HUES64 (cell line): ENCODE measurements at regions not wholly inside any gene's neighbourhood (a gene's known extent, or its start where the extent isn't known, plus 50 kb on each side); places are given as distances from the start of the nearest gene placed in this dataset.
"Not testable (repeated sequence)": the region's sequence is repeated elsewhere in the genome, so short reads cannot be mapped to it uniquely, and the experiment has no call there.

Source experiments
- H3K27ac ChIP-seq: 2 replicates; pipeline ENCODE4 v1.7.0; 2013; ENCODE audit warnings: low read depth, low read length, inconsistent platforms
- H3K27me3 ChIP-seq: 2 replicates; pipeline ENCODE4 v1.6.1; 2013; ENCODE audit warnings: mild to moderate bottlenecking, low read length; ENCODE audit not compliant: insufficient read depth
- H3K36me3 ChIP-seq: 2 replicates; pipeline ENCODE4 v1.6.1; 2013; ENCODE audit warnings: mild to moderate bottlenecking, low read length; ENCODE audit not compliant: insufficient read depth
- H3K4me1 ChIP-seq: 2 replicates; pipeline ENCODE4 v1.6.1; 2013; ENCODE audit warnings: mild to moderate bottlenecking, low read length, moderate library complexity; ENCODE audit not compliant: insufficient read depth
- H3K4me3 ChIP-seq: 2 replicates; pipeline ENCODE4 v1.5.1; 2013; ENCODE audit warnings: mild to moderate bottlenecking, low read length, moderate library complexity
- H3K9ac ChIP-seq: 2 replicates; pipeline ENCODE4 v1.6.1; 2013; ENCODE audit warnings: mild to moderate bottlenecking, low read depth, low read length
- H3K9me3 ChIP-seq: 2 replicates; pipeline ENCODE4 v1.6.1; 2013; ENCODE audit warnings: low read depth, low read length; ENCODE audit not compliant: insufficient read depth
- WGBS: fragments of 150-250, 120-280 bp; methylation state at CpG from one replicate; pipeline ENCODE4 v1.1.7; 2013; ENCODE audit warnings: missing lambda C conversion rate; 5-methylcytosine and 5-hydroxymethylcytosine counted together

DNA sequence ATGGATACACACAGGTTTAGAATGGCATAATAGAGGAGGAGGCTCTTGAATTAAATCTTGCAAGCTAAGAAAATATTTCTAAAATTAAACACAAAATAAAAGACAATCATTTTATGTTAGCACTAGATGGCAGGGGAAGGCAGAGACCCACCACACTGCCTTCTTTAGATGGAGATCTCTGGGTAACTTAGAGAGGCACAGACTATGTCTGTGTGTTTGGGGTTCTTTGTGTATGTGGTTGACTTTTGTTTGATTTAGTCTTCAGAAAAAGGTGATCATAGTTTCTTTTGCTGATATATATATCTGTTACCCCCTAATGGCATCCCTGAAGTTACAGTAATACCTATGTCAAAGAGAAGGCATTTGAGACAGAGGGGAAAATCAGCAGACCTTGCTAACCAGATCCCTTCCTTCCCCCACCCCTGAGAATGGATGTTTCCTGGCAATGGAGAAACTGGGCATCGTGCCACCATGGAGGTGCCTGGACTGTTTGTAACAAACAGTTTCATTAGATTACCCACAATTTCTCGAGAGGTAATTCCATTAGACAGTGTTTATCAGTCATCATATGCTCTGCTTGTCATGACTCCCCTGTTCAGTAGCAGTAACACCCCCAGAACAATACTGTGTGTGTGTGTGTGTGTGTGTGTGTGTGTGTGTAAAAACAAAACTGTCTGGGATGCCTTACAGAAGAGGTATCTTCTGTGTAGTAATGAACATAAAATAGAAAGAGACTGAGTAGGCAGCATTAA, 228.3 kb upstream of the DEPDC1 start:
- Histone ChIP-seq H3K4me3 (no peak overlapping the region), H3K9me3 (no peaks in the 10 kb centered on the region), H3K27ac (no peak overlapping the region), H3K36me3 (no peaks in the 10 kb centered on the region), H3K9ac (no peak overlapping the region), H3K27me3 (no peaks in the 10 kb centered on the region), H3K4me1 (no peaks in the 10 kb centered on the region)
- WGBS: 93% methylated on average over 2 of the region's 2 CpGs

DNA sequence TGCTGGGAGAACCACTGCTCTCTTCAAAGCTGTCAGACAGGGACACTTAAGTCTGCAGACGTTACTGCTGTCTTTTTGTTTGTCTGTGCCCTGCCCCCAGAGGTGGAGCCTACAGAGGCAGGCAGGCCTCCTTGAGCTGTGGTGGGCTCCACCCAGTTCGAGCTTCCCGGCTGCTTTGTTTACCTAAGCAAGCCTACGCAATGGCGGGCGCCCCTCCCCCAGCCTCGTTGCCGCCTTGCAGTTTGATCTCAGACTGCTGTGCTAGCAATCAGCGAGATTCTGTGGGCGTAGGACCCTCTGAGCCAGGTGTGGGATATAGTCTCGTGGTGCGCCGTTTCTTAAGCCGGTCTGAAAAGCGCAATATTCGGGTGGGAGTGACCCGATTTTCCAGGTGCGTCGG, 242.6 kb upstream of the DEPDC1 start:
- H3K9me3 ChIP-seq, H3K27ac ChIP-seq, H3K36me3 ChIP-seq, H3K27me3 ChIP-seq, H3K4me1 ChIP-seq, H3K4me3 ChIP-seq, H3K9ac ChIP-seq: not testable (repeated sequence)
- WGBS: 32% methylated on average over 7 of the region's 19 CpGs

DNA sequence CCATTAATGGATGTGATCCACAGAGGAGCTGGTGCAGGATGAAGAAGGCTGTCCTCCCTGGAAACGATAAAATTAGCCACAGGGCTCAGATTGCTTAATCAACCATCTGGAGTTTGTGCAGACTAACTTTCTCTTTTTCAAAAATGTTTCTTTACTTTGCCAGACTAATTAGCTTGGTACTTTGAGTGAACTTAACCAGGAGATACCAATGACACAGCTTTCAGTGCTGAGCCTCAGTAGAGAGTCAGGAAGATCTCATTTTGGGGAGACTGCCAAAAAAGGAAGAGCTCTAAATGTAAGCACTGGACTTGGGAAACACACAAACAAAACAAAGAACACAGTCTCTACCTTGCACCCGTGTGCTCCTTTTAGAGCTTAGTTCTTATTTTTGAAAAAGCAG, 248.1 kb upstream of the DEPDC1 start:
- no peaks in the 10 kb centered on the region for H3K27me3 ChIP-seq
- H3K36me3 ChIP-seq: no peaks in the 10 kb centered on the region
- WGBS: 88% methylated on average over 2 of the region's 2 CpGs
- H3K4me3 ChIP-seq: no peak overlapping the region
- peaks cover 9% of the 10 kb centered on the region for H3K9me3 ChIP-seq
- H3K4me1 ChIP-seq: no peaks in the 10 kb centered on the region
- H3K9ac ChIP-seq: no peak overlapping the region
- no peak overlapping the region for H3K27ac ChIP-seq

DNA sequence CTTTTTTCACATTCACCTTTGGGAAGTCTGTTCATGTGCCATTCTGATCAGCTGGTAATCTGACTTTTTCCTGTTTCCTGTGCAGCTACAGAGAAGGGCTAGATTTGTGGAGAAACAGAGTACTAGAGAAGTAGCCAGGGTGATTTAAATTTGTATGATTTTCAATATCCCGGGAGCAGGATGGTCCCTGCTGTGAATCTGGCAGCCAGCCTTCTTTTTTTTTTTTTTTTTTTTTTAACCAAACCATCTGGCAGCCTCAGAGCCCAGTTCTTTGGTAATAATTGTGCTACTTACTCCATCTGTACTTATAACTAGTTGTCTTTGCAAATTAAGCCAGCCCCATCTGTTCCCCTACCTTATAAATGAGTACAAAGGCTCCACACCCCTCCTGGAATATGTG, 248.6 kb upstream of the DEPDC1 start:
- WGBS: 71% methylated on average over 1 of the region's 1 CpG
- no peaks in the 10 kb centered on the region for H3K36me3 ChIP-seq
- no peak overlapping the region for H3K9ac ChIP-seq
- H3K9me3 ChIP-seq: peaks cover 9% of the 10 kb centered on the region
- no peak overlapping the region for H3K4me3 ChIP-seq
- H3K27me3 ChIP-seq: no peaks in the 10 kb centered on the region
- no peaks in the 10 kb centered on the region for H3K4me1 ChIP-seq
- H3K27ac ChIP-seq: no peak overlapping the region

DNA sequence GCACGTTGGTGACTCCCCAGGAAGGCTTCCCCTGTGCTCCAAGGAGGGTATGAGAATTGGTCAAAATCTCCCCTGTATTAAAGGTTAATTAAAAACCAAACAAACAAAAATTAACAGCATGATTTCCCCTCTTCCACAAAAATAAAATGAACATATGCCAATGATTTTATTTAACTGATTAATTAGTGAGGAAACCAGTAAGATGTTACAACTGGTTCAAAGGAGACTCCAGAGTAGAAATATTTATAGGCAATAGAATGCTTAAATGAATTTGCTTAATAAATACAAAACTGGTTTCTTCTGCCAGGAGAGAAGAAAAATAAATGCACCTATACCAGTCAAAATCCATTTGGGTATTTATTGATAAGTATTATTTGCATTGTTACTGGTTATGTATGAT, 249.5 kb upstream of the DEPDC1 start:
- H3K9ac ChIP-seq: no peak overlapping the region
- no peak overlapping the region for H3K4me3 ChIP-seq
- H3K27me3 ChIP-seq: no peaks in the 10 kb centered on the region
- peaks cover 9% of the 10 kb centered on the region; the same call in 1 of the 2 replicates for H3K9me3 ChIP-seq
- H3K36me3 ChIP-seq: no peaks in the 10 kb centered on the region
- H3K4me1 ChIP-seq: no peaks in the 10 kb centered on the region
- H3K27ac ChIP-seq: no peak overlapping the region
- 100% methylated on average over 1 of the region's 1 CpG for WGBS

DNA sequence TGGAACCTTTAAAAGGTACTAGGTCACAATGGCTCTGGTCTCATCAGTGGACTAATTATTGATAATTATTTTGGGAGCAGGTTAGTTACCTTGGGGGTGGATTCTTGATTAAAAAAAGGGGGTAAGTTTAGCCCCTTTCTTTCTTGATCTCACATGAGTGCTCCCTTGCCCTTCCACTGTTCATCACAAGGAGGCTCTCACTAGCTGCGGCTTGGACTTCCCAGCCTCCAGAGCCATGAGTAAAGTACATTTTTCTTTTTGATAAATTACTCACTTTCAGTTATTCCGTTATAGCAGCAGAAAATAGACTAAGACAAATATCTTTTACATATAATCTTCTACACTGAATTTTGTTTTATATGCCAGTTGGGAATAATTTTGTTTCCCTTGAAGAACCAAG, 254.8 kb upstream of the DEPDC1 start:
- Histone ChIP-seq H3K4me1 (no peaks in the 10 kb centered on the region), H3K27me3 (no peaks in the 10 kb centered on the region), H3K9me3 (no peaks in the 10 kb centered on the region), H3K36me3 (no peaks in the 10 kb centered on the region), H3K4me3 (no peak overlapping the region), H3K9ac (no peak overlapping the region), H3K27ac (no peak overlapping the region)
- 85% methylated on average over 1 of the region's 2 CpGs for WGBS

DNA sequence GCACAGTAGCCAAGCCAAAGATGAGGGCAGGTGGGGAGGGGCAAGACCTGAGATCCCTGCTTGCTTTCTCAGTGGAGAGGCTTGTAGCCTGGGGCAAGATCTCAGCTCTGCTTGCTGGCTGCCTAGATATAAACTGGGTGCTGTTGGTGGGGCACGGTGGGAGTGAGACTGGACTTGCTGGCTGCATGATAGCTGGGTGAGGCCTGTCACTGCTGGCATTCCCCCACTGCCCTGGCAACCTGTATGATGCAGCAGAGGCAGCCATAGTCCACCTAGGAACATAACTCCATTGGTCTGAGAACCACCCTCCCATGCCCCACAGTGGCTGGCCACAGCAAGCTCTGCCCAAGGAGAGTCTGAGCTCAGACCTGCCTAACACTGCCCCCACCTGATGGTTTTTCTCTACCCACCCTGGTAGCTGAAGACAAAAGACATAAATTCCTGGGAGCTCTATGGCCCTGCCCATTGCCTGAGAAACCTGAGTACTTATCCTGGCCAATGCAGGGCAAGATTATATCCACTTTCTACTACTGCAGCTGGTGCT, 261.9 kb upstream of the DEPDC1 start:
- no peaks in the 10 kb centered on the region for H3K27me3 ChIP-seq
- H3K9me3 ChIP-seq: no peaks in the 10 kb centered on the region
- H3K36me3 ChIP-seq: no peaks in the 10 kb centered on the region
- H3K4me3 ChIP-seq: no peak overlapping the region
- no peak overlapping the region for H3K9ac ChIP-seq
- 94% methylated on average over 1 of the region's 1 CpG for WGBS
- no peaks in the 10 kb centered on the region for H3K4me1 ChIP-seq
- no peak overlapping the region for H3K27ac ChIP-seq

DNA sequence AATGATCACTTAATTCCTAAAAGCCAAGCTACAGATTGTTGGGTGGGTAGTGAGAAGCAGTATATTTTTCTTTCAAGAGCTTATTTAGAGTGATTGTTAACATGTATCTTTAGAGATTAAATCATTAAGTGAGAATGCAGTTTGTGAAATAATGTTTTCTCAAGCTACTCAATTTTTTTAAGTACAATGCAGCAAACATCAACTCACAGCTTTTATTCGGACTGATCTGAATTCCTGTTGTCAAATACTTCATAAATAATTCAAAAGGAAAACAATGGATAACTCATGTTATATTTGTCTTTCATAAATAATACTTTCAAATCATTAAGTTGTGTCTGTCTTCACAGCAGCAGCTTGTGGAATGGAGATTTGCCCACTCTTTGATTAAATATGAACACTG, 271.1 kb upstream of the DEPDC1 start:
- WGBS: no CpG with 5 or more reads among the region's 1 CpG
- Histone ChIP-seq H3K9ac (no peak overlapping the region), H3K27me3 (no peaks in the 10 kb centered on the region), H3K9me3 (peaks cover 6% of the 10 kb centered on the region; the same call in 1 of the 2 replicates), H3K36me3 (no peaks in the 10 kb centered on the region), H3K4me1 (no peaks in the 10 kb centered on the region), H3K4me3 (no peak overlapping the region), H3K27ac (no peak overlapping the region)

DNA sequence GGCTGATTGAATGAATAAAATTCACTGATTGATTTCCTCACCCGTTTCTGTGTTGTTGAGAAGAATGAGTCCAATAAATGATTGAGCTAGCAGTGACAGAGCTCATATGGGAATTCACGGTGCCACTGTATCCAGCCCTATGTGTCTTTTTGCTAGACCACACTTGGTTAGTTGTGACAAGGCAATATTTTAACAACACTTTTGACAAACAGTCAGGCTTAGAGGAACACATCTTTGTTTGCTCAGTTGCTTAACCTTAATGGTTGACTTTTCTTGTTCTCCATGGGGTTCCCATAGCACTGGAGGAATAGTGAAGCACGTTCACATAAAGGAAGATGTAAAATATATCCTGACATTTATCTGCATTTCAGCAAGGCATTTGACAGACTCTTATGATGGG, 273.9 kb upstream of the DEPDC1 start:
- no peak overlapping the region for H3K4me3 ChIP-seq
- no peak overlapping the region for H3K9ac ChIP-seq
- H3K27me3 ChIP-seq: no peaks in the 10 kb centered on the region
- no peaks in the 10 kb centered on the region for H3K4me1 ChIP-seq
- no peak overlapping the region for H3K27ac ChIP-seq
- H3K9me3 ChIP-seq: peaks cover 3% of the 10 kb centered on the region; the same call in 1 of the 2 replicates
- no peaks in the 10 kb centered on the region for H3K36me3 ChIP-seq
- 94% methylated on average over 3 of the region's 3 CpGs for WGBS

DNA sequence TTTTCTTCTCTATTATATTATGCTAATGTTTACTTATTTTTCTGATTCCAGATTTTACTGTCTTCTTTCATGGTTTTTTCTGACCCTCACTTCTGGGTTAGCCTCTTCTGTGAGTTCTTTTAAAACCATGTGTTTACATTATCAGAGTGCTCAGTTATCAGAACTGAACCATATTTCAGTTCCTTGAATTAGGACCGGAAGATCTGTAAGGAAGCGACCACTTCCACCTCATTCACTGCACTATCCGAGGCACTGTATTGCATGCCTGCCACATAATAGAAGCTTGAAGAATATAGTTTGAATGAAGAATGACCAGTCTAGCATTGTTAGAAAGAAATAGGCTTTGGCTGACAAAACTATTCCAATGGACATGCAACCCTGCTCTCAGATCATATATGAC, 281.0 kb upstream of the DEPDC1 start:
- Histone ChIP-seq H3K4me3 (no peak overlapping the region), H3K4me1 (no peaks in the 10 kb centered on the region), H3K27me3 (no peaks in the 10 kb centered on the region), H3K9me3 (peaks cover 9% of the 10 kb centered on the region), H3K9ac (no peak overlapping the region), H3K36me3 (no peaks in the 10 kb centered on the region), H3K27ac (no peak overlapping the region)
- WGBS: 98% methylated on average over 3 of the region's 3 CpGs

DNA sequence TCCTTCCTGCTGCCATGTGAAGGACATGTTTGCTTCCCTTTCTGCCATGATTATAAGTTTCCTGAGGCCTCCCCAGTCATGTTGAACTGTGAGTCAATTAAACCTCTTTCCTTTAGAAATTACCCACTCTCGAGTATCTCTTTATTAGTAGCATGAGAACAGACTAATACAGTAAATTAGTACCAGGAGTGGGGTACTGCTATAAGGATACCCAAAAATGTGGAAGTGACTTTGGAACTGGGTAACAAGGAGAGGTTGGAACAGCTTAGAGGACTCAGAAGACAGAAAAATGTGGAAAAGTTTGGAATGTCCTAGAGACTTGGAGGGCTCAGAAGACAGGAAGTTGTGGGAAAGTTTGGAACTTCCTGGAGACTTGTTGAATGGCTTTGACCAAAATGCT, 283.0 kb upstream of the DEPDC1 start:
- H3K9ac ChIP-seq, H3K36me3 ChIP-seq, H3K4me3 ChIP-seq, H3K4me1 ChIP-seq, H3K9me3 ChIP-seq, H3K27ac ChIP-seq, H3K27me3 ChIP-seq: not testable (repeated sequence)
- no CpG with 5 or more reads among the region's 1 CpG for WGBS

DNA sequence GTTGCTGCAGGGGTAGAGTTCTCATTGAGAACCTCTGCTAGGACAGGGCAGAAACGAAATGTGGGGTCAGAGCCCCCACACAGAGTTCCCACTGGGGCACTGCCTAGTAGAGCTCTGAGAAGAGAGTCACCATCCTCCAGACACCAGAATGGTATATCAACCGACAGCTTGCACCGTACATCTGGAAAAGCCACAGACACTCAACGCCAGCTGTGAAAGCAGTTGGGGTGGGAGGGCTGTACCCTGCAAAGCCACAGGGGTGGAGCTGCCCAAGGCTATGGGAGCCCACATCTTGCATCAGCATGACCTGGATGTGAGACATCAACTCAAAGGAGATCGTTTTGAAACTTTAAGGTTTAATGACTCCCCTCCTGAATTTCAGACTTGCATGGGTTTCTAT, 284.0 kb upstream of the DEPDC1 start:
- no peaks in the 10 kb centered on the region for H3K36me3 ChIP-seq
- no peak overlapping the region for H3K9ac ChIP-seq
- H3K4me1 ChIP-seq: no peaks in the 10 kb centered on the region
- WGBS: 85% methylated on average over 5 of the region's 5 CpGs
- H3K27ac ChIP-seq: no peak overlapping the region
- peaks cover 9% of the 10 kb centered on the region for H3K9me3 ChIP-seq
- H3K4me3 ChIP-seq: no peak overlapping the region
- no peaks in the 10 kb centered on the region for H3K27me3 ChIP-seq
